ENCODE measurements at regions not wholly inside any gene's neighbourhood (a gene's known extent, or its start where the extent isn't known, plus 50 kb on each side); places are given as distances from the start of the nearest gene placed in this dataset.
"Not testable (repeated sequence)": the region's sequence is repeated elsewhere in the genome, so short reads cannot be mapped to it uniquely, and the experiment has no call there.

GRCh38 chr3:101913168-101913567 lies 63.9 kb downstream of the NFKBIZ start:
- Histone ChIP-seq H3K27me3 (ENCODE audit: control insufficient read depth, insufficient read depth, low read length) (no peaks in the 10 kb centered on the region), H3K9ac (ENCODE audit: low read length) (no peak overlapping the region), H3K9me3 (ENCODE audit: control insufficient read depth, low read length) (no peaks in the 10 kb centered on the region), H3K36me3 (ENCODE audit: control insufficient read depth, insufficient read depth, low read length) (no peaks in the 10 kb centered on the region), H3K4me3 (ENCODE audit: low read length) (no peak overlapping the region), H3K4me1 (ENCODE audit: control insufficient read depth, insufficient read depth, low read length) (no peaks in the 10 kb centered on the region)

- not testable (repeated sequence) for H3K36me3 ChIP-seq (ENCODE audit: control insufficient read depth, insufficient read depth, low read length); H3K4me1 ChIP-seq (ENCODE audit: control insufficient read depth, insufficient read depth, low read length); H3K9ac ChIP-seq (ENCODE audit: low read length); H3K27me3 ChIP-seq (ENCODE audit: control insufficient read depth, insufficient read depth, low read length); H3K9me3 ChIP-seq (ENCODE audit: control insufficient read depth, low read length); H3K4me3 ChIP-seq (ENCODE audit: low read length)
Observed at GRCh38 chr3:101917761-101918160, 68.4 kb downstream of the NFKBIZ start.

- H3K4me3 ChIP-seq (ENCODE audit: low read length); H3K9ac ChIP-seq (ENCODE audit: low read length); H3K36me3 ChIP-seq (ENCODE audit: control insufficient read depth, insufficient read depth, low read length); H3K9me3 ChIP-seq (ENCODE audit: control insufficient read depth, low read length); H3K27me3 ChIP-seq (ENCODE audit: control insufficient read depth, insufficient read depth, low read length): not testable (repeated sequence)
- H3K4me1 ChIP-seq (ENCODE audit: control insufficient read depth, insufficient read depth, low read length): peaks cover 18% of the 10 kb centered on the region
Observed at GRCh38 chr3:101922151-101922725, 72.9 kb downstream of the NFKBIZ start.

- H3K4me3 ChIP-seq (ENCODE audit: low read length); H3K9ac ChIP-seq (ENCODE audit: low read length); H3K27me3 ChIP-seq (ENCODE audit: control insufficient read depth, insufficient read depth, low read length); H3K9me3 ChIP-seq (ENCODE audit: control insufficient read depth, low read length); H3K36me3 ChIP-seq (ENCODE audit: control insufficient read depth, insufficient read depth, low read length): not testable (repeated sequence)
- H3K4me1 ChIP-seq (ENCODE audit: control insufficient read depth, insufficient read depth, low read length): peaks cover 18% of the 10 kb centered on the region
Observed at GRCh38 chr3:101924621-101925020, 75.3 kb downstream of the NFKBIZ start.

GRCh38 chr3:101925124-101925523 lies 75.8 kb downstream of the NFKBIZ start:
- not testable (repeated sequence) for H3K4me3 ChIP-seq (ENCODE audit: low read length); H3K27me3 ChIP-seq (ENCODE audit: control insufficient read depth, insufficient read depth, low read length); H3K9ac ChIP-seq (ENCODE audit: low read length); H3K9me3 ChIP-seq (ENCODE audit: control insufficient read depth, low read length); H3K36me3 ChIP-seq (ENCODE audit: control insufficient read depth, insufficient read depth, low read length)
- peaks cover 18% of the 10 kb centered on the region for H3K4me1 ChIP-seq (ENCODE audit: control insufficient read depth, insufficient read depth, low read length)

GRCh38 chr3:101925564-101925963 lies 76.2 kb downstream of the NFKBIZ start:
- no peak overlapping the region for H3K9ac ChIP-seq (ENCODE audit: low read length)
- H3K27me3 ChIP-seq (ENCODE audit: control insufficient read depth, insufficient read depth, low read length): no peaks in the 10 kb centered on the region
- peaks cover 18% of the 10 kb centered on the region for H3K4me1 ChIP-seq (ENCODE audit: control insufficient read depth, insufficient read depth, low read length)
- H3K36me3 ChIP-seq (ENCODE audit: control insufficient read depth, insufficient read depth, low read length): no peaks in the 10 kb centered on the region
- no peak overlapping the region for H3K4me3 ChIP-seq (ENCODE audit: low read length)
- no peaks in the 10 kb centered on the region for H3K9me3 ChIP-seq (ENCODE audit: control insufficient read depth, low read length)

- no peak overlapping the region for H3K9ac ChIP-seq (ENCODE audit: low read length)
- peaks cover 18% of the 10 kb centered on the region for H3K4me1 ChIP-seq (ENCODE audit: control insufficient read depth, insufficient read depth, low read length)
- H3K4me3 ChIP-seq (ENCODE audit: low read length): no peak overlapping the region
Observed at GRCh38 chr3:101926594-101927105, 77.3 kb downstream of the NFKBIZ start.

GRCh38 chr3:101928890-101929289 lies 79.6 kb downstream of the NFKBIZ start:
- Histone ChIP-seq H3K27me3 (ENCODE audit: control insufficient read depth, insufficient read depth, low read length) (no peaks in the 10 kb centered on the region), H3K36me3 (ENCODE audit: control insufficient read depth, insufficient read depth, low read length) (no peaks in the 10 kb centered on the region), H3K9ac (ENCODE audit: low read length) (no peak overlapping the region), H3K4me3 (ENCODE audit: low read length) (no peak overlapping the region), H3K9me3 (ENCODE audit: control insufficient read depth, low read length) (no peaks in the 10 kb centered on the region), H3K4me1 (ENCODE audit: control insufficient read depth, insufficient read depth, low read length) (peaks cover 18% of the 10 kb centered on the region)

More at GRCh38 chr3:101926594-101927105, 77.3 kb downstream of the NFKBIZ start:
- no peaks in the 10 kb centered on the region for H3K9me3 ChIP-seq (ENCODE audit: control insufficient read depth, low read length)
- no peaks in the 10 kb centered on the region for H3K27me3 ChIP-seq (ENCODE audit: control insufficient read depth, insufficient read depth, low read length)
- no peaks in the 10 kb centered on the region for H3K36me3 ChIP-seq (ENCODE audit: control insufficient read depth, insufficient read depth, low read length)

GRCh38 chr3:101931081-101931480 lies 81.8 kb downstream of the NFKBIZ start:
- Histone ChIP-seq H3K4me1 (ENCODE audit: control insufficient read depth, insufficient read depth, low read length) (no peaks in the 10 kb centered on the region), H3K36me3 (ENCODE audit: control insufficient read depth, insufficient read depth, low read length) (no peaks in the 10 kb centered on the region), H3K9ac (ENCODE audit: low read length) (no peak overlapping the region), H3K4me3 (ENCODE audit: low read length) (no peak overlapping the region), H3K9me3 (ENCODE audit: control insufficient read depth, low read length) (no peaks in the 10 kb centered on the region), H3K27me3 (ENCODE audit: control insufficient read depth, insufficient read depth, low read length) (no peaks in the 10 kb centered on the region)

GRCh38 chr3:101932326-101933068 lies 83.2 kb downstream of the NFKBIZ start:
- Histone ChIP-seq H3K9me3 (ENCODE audit: control insufficient read depth, low read length) (no peaks in the 10 kb centered on the region), H3K9ac (ENCODE audit: low read length) (no peak overlapping the region), H3K27me3 (ENCODE audit: control insufficient read depth, insufficient read depth, low read length) (no peaks in the 10 kb centered on the region), H3K36me3 (ENCODE audit: control insufficient read depth, insufficient read depth, low read length) (no peaks in the 10 kb centered on the region), H3K4me3 (ENCODE audit: low read length) (no peak overlapping the region), H3K4me1 (ENCODE audit: control insufficient read depth, insufficient read depth, low read length) (no peaks in the 10 kb centered on the region)

GRCh38 chr3:101936419-101937356 lies 87.4 kb downstream of the NFKBIZ start:
- Histone ChIP-seq H3K9me3 (ENCODE audit: control insufficient read depth, low read length) (no peaks in the 10 kb centered on the region), H3K4me3 (ENCODE audit: low read length) (no peak overlapping the region), H3K9ac (ENCODE audit: low read length) (no peak overlapping the region), H3K4me1 (ENCODE audit: control insufficient read depth, insufficient read depth, low read length) (peaks cover 11% of the 10 kb centered on the region), H3K27me3 (ENCODE audit: control insufficient read depth, insufficient read depth, low read length) (no peaks in the 10 kb centered on the region), H3K36me3 (ENCODE audit: control insufficient read depth, insufficient read depth, low read length) (no peaks in the 10 kb centered on the region)

Data from mucosa of stomach (tissue), 1 donor.